GM20000 (cell line): ENCODE measurements at regions not wholly inside any gene's neighbourhood (a gene's known extent, or its start where the extent isn't known, plus 50 kb on each side); places are given as distances from the start of the nearest gene placed in this dataset.
"Not testable (repeated sequence)": the region's sequence is repeated elsewhere in the genome, so short reads cannot be mapped to it uniquely, and the experiment has no call there.

ENCODE experiments used
- DNase-seq: peaks from one replicate; pipeline ENCODE4 v3.0.0; 2012; ENCODE audit warnings: low spot score
- CTCF ChIP-seq: IDR thresholded peaks from 2 replicates; pipeline ENCODE4 v1.5.1; 2012; ENCODE audit warnings: mild to moderate bottlenecking, control low read depth; ENCODE audit errors: extremely low read depth, missing control alignments

DNA sequence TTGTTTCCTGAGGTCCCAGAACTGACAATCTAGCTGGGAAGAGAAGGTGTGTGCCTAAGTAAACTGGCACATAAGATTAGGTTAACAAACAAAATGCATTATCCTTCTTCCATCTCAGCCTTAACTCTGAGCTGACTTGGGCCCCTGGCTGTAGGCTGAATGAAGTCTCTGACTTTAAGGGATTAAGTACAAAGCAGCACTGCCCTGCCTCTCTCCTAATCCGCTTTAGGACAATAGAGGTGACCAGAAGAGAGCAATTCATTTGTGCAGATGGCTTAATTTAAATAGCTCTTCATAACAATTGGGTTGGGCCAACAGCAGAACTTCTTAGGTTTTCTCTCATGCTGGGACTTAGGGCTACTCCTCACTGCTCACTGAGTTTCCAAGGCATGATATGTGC is 181.6 kb upstream of the SOX14 start:
- no peak for DNase-seq
- TF ChIP-seq CTCF: no peak

GRCh38 chr3:137583256-137583655 is 180.9 kb upstream of the SOX14 start:
- DNase-seq: no peak
- TF ChIP-seq CTCF: no peak

DNA sequence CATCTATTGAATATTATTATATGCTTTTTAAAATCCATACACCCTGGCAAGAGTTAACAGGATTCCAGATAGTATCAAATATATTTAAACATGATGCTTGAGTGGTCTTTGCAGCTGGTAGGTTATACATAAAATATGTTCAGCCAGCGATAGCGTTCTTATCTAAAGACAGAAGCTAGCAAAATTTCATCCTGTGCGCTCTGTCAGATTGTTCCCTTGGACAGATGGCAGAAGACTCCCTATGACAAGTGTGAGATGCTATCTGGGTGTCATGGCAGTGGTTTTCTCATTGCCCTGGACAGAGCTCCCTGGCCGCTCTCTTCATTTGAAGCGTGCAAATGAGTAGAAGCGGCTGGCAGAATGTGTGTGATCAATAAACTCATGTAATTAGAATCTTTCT is 175.2 kb upstream of the SOX14 start:
- no peak for TF ChIP-seq CTCF

GRCh38 chr3:137595415-137595814 is 168.7 kb upstream of the SOX14 start:
- not testable (repeated sequence) for DNase-seq

More for the DNA sequence above, 175.2 kb upstream of the SOX14 start:
- no peak for DNase-seq

DNA sequence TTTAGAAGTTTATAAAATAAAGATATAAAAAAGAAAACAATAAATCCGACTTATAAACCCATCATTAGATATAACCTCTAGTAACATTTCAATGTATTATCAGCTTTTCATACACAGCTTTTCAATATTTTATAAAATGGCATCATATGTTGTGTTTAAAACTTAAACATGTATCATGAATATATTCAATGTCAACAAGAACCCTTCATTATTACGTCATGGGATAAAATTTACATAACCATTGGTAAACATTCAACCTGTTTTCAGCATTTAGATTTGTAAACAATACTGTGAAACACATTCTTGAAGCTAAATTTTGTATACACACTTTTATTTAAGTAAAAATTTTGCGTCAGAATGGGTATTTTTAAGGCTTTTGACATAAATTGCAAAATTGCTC is 153.4 kb upstream of the SOX14 start:
- TF ChIP-seq CTCF: no peak

DNA sequence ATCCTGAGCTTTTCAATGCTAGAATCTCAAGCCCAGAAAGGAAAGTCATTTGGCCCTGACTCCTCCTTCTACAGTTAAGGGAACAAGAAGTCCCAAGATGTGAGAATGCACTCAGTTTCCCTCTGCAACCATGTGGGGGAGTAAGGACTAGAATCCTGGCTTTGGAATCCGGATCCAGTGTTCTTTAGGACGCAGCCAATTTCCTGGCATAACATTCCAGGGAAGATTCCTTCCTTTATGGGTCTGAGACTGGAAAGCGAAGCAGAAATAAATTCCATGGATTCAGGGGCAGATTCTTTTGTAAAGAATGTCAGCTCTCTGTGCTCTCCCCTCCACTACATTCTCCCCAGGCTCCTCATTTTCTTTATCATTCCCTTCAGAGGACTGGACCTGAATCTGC is 151.8 kb upstream of the SOX14 start:
- no peak for DNase-seq
- TF ChIP-seq CTCF: no peak

More for the DNA sequence above, 153.4 kb upstream of the SOX14 start:
- no peak for DNase-seq

GRCh38 chr3:137615659-137616418 is 148.3 kb upstream of the SOX14 start:
- no peak for TF ChIP-seq CTCF
- no peak for DNase-seq

DNA sequence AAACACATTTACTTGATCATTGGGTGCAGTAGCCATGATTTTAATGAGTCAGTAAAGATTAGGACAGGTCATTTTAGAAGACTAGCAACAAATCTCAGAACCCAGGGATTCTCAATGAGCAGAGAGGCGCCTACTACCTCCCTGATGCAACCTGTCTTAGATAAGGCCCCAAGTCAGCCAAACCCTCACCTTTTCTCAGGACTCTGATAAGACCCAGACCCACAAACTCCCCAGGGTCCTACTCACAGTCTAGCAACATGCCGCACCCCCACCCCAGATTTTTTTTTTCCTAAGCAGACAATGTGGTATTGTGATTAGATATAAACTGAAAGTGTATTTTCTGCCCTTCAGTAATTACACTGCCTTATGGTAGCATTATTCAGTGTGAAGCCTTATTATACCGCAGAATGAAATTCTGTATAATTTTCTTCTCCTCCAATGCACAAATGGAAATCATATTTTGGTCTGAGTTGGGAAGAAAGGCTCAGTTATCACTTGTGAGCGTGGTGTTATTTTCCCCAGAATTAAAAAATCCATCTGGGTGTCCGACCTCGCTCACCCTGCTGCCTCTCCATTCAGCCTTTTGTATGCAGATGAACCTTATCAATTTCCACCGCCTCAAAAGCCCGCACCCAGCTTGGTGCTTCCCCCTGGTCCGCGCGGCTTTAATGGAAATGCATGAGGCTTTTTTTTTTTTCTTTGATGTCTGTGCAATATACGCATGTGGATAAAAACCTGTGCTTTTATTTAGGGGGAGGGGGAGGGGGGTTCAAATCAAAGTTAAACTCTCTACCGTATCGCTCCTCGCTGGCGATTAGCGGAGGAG is 122.0 kb upstream of the SOX14 start:
- DNase-seq: no peak

More for the DNA sequence above, 122.0 kb upstream of the SOX14 start:
- no peak for TF ChIP-seq CTCF
